ENCODE measurements at regions not wholly inside any gene's neighbourhood (a gene's known extent, or its start where the extent isn't known, plus 50 kb on each side); places are given as distances from the start of the nearest gene placed in this dataset.

DNA sequence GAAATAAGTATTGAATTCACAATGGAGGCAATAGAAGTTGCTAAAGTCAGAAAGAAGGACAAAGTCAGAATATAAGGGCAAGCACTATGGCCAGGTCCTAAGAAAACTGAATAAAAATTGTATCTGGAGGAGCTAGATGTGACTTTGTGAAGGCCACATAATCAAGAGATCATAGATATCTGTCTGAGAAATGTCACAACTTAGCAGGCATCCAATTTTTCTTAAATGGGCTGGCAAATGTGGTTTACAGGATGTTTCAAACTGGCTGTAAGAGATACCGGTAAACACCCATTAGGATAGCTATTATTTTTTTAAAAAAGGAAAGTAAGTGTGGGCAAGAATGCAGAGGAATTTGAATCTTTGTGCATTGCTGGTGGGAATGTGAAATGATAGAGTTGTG is 303.1 kb upstream of the CHORDC1 start:
- no peak for TF ChIP-seq EZH2phosphoT487 (IDR thresholded peaks at IDR 0.05; ENCODE audit: low read depth, severe bottlenecking, unreplicated experiment)
- TF ChIP-seq, protein P1, sequence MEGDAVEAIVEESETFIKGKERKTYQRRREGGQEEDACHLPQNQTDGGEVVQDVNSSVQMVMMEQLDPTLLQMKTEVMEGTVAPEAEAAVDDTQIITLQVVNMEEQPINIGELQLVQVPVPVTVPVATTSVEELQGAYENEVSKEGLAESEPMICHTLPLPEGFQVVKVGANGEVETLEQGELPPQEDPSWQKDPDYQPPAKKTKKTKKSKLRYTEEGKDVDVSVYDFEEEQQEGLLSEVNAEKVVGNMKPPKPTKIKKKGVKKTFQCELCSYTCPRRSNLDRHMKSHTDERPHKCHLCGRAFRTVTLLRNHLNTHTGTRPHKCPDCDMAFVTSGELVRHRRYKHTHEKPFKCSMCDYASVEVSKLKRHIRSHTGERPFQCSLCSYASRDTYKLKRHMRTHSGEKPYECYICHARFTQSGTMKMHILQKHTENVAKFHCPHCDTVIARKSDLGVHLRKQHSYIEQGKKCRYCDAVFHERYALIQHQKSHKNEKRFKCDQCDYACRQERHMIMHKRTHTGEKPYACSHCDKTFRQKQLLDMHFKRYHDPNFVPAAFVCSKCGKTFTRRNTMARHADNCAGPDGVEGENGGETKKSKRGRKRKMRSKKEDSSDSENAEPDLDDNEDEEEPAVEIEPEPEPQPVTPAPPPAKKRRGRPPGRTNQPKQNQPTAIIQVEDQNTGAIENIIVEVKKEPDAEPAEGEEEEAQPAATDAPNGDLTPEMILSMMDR (IDR thresholded peaks at IDR 0.05; ENCODE audit: poor library complexity): no peak
- no peak for TF ChIP-seq EZH2 (IDR thresholded peaks at IDR 0.05; ENCODE audit: borderline replicate concordance)

Data from hepatocyte (in vitro differentiated cells).